HG02798 (cell line): ENCODE measurements at regions not wholly inside any gene's neighbourhood (a gene's known extent, or its start where the extent isn't known, plus 50 kb on each side); places are given as distances from the start of the nearest gene placed in this dataset.

Experiments used
- ATAC-seq: cut with Tn5 transposase; IDR thresholded peaks from one replicate; pipeline ENCODE4 v1.9.1; 2021; ENCODE audit warnings: mild to moderate bottlenecking; ENCODE audit not compliant: unreplicated experiment, poor library complexity

- no peak for ATAC-seq
Observed at GRCh38 chr10:109428775-109429491, 494.4 kb downstream of the XPNPEP1 start.

DNA sequence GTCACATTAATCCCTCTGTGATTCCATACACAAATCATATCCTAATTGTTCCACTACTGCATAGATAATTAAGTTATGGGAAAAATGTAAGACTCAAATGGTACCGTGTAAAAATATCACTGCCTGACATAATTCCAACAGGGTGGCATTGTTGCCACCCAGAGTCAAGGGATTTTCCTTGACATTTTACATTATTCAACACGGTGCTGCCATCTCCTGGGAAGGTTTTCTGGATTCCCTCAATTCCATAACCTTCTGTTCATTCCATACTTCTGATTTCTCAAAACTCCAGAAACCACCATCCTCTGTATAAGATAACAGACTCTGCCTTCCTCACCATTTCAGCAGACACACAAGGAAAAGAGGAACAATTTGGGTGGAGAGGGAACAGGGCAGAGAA lies 495.9 kb downstream of the XPNPEP1 start:
- no peak for ATAC-seq

GRCh38 chr10:109426987-109427386 lies 496.3 kb downstream of the XPNPEP1 start:
- ATAC-seq, result no peak

- ATAC-seq, result no peak
Observed at GRCh38 chr10:109418795-109419194, 504.5 kb downstream of the XPNPEP1 start.

GRCh38 chr10:109417803-109418202 lies 505.5 kb downstream of the XPNPEP1 start:
- ATAC-seq, result no peak

DNA sequence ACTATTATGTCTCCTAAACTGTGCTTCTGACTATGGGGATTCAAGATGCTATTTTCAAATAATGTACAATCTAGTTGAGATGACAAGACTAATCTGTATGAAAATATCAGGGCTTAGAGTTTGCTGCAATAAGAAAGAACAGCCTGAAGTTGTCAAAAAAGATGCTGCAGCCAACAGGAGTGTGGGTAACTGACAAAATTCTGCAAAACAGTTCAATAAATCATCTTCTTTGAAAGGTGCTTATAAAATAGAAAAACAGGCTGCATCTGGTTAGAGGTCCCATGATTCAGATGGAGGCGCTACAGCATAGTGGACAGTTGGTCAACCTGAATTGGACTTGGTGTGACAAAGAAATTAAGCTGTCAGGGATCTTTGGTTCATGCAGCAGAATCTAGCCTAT lies 511.0 kb downstream of the XPNPEP1 start:
- no peak for ATAC-seq

DNA sequence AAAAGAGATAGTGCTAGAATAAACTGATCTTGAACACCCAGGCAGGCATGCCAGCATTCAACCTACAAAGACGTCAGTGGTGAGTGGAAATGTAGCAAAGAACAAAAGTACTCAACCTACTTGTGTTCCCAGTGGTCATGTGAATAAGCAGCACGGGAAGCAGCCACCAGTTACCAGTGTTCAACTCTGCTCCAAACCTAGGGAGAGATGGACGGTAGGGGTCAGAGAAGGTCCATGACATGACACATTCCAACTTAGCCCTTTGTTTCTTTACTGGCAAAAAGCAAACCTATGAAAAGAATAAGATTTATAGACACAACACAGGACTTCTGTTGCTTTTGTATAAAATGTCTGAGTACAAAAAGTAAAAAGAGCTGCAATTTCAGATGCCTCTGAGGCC lies 511.4 kb downstream of the XPNPEP1 start:
- ATAC-seq, result no peak

GRCh38 chr10:109405338-109405737 lies 518.0 kb downstream of the XPNPEP1 start:
- ATAC-seq, result no peak

GRCh38 chr10:109403551-109403950 lies 519.8 kb downstream of the XPNPEP1 start:
- no peak for ATAC-seq

DNA sequence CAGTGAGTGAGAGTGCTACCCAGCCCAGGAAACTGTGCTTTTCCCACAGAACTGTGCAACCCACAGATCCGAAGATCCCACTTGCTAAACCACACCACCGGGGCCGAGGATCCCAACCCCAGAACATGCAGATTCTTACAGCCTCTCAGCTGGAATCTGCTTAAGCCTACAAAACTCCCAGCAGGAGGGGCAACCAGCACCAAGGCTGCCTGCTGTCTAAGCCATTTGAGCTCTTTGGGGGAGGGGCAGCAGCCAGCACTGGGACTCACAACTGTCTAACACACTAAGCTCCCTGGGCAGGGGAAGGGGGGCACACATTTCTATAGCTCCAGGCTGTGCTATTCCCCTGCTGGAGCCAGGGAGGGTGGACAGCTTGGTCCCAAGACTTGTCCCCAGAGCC lies 529.9 kb downstream of the XPNPEP1 start:
- no peak for ATAC-seq

- ATAC-seq, result no peak
Observed at GRCh38 chr10:109386921-109387320, 536.4 kb downstream of the XPNPEP1 start.

- ATAC-seq, result no peak
Observed at GRCh38 chr10:109386101-109386500, 537.2 kb downstream of the XPNPEP1 start.

DNA sequence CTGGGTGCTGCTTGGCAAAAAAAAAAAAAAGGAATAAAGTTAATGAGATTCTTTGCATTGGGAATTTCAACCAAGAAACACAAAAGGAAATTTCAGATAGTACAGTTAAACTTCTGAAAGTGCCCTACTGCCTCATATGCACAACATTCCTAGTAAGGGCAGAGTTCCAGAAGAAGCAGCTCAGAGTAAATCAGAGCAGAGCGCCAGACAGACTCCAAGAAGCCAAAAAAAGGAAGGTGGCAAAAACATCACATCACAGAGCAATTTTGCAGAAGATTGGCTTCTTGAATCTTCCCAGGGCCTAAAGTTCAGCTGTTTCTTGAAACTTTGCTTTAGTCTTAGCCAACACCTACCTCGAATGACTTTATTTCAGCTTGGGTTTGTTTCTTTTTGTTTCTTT lies 544.1 kb downstream of the XPNPEP1 start:
- ATAC-seq, result no peak

GRCh38 chr10:109374215-109374614 lies 549.1 kb downstream of the XPNPEP1 start:
- no peak for ATAC-seq

DNA sequence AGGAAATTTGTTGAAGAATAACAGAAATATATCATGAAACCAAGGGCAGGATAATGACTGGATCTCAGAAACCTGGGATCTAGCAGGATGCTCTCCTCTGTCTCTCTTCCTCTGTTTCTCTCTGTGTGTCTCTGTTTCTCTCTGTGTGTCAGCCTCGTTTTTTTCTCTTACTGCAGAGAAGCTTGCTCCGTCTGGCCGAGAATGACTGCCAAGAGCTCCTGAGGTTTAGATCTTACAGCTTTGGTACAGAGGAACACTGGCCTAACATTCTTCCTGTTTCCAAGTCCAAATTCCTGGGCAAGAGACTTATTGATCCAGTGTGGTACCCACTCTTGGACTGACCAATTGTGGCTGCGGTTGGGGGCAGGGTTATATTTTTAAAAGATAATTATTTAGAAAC lies 564.0 kb downstream of the XPNPEP1 start:
- ATAC-seq, result no peak

DNA sequence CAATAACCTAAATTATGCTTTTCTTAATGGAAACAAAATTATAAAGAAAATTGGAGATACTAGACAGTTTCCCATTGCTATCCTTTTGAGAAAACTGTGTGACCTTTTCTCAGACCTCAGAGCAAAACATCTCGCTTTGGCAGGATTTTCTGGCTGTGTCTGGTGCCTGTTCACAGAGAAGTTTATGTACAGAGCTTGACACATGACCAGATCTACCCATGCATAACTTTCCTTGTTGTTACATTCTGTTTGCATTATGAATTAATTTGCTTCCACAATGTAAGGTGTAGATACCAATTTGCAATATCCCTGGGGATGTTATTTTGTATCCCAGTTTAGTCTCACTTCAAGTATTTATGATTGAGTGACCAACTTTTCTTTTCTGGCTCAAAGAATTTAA lies 565.0 kb downstream of the XPNPEP1 start:
- no peak for ATAC-seq

DNA sequence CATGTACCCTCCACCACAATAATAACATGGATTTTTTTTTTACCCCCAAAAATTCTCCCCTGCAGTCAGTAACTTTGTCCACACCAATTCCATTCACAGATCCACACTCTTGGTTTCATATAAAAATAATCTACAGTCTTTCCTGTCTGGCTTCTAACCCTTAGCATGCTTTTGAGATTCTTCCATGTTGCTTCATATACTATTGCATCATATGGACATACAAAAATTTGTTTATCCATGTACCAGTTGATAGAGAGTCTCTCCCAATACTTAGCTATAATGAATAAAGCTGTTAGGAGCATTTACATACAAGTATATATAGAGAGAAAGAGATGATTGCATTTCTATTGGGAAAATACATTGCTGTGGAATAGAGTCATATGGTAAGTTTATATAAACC lies 575.0 kb downstream of the XPNPEP1 start:
- ATAC-seq, result no peak

DNA sequence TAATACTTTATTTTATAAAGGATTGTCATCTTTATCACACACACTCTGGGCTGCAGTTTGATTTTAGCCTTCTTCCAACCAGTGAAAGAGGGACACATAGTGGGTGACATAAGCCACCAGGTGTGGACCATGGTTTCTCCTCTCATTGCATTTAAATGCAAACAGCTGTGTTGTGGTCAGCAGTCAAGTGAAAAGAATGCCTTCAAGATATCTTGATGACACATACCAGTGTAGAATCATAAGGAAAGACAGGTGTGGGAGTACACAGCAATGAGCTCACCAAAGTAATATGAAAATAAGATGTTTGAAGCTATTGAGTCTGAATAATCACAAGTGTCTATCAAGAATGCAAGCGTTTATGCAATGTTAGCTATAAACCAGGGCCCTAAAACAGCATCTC lies 580.0 kb downstream of the XPNPEP1 start:
- ATAC-seq, result no peak

GRCh38 chr10:109341986-109342385 lies 581.3 kb downstream of the XPNPEP1 start:
- ATAC-seq, result no peak

DNA sequence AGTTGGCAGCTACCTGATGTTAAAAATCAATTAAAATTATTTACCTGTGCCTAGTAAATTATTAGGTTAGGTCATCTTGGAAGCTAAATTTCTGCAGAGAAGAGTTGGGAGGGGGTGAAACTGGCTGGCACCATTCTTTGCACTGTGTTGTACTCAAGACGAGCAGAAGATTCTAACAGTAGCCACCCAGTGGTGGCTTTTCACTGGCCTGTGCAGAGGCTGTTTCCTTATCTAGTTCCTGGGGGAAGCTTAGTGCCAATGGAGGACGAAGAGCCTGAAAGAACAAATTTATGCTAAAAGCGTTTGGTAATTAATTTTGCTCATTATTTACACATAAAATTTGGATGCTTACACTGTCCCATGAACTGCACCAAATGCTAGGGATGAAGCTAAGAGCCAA lies 595.3 kb downstream of the XPNPEP1 start:
- ATAC-seq, result no peak

DNA sequence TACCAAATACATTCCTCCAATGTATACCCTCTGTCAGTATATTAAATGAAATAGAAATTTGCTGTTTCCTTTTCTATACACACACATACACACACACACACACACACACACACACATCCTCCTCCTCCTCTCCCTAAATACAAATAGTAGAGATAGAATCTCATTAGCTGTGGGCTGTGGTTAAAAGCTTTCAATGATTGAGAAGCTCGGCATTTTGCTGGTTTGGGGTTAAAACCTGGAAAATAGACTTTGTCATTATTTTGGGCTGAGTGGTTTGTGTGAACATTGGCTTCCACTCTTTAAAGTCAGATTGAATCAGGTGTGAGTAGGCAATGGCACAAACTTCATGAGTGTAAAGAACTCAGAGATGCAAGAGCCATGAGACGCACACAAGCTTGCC lies 596.0 kb downstream of the XPNPEP1 start:
- no peak for ATAC-seq

DNA sequence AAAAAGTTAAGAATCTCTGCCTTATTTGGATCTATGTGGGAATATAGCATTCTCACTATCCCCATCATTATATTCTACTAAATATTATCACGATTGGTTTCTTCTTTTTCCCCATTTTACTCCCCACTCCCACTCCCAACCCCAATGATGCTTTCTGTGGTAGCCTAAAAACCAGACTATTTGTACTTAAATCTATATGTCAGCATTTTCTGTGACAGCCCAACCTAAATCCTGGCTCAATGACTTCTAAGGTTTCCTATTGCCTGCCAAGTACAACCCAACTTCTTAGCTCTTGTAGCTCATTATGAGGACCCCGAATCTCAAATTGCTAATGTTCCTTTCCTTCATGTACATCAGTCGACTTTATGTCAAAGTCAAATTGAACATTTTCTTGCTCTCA lies 598.6 kb downstream of the XPNPEP1 start:
- no peak for ATAC-seq
